PC-3 (cell line): ENCODE measurements at regions not wholly inside any gene's neighbourhood (a gene's known extent, or its start where the extent isn't known, plus 50 kb on each side); places are given as distances from the start of the nearest gene placed in this dataset.

Experiments used
- ATAC-seq: fragments of 200-7000 bp; cut with Tn5 transposase; 2 replicates; pipeline ENCODE4 v1.9.1; 2020; ENCODE audit warnings: mild to moderate bottlenecking, moderate library complexity
- BruUV-seq: library from RNA; stranded (reverse); fragments of 400-500 nt; replicated peaks from 2 replicates; lab custom pipeline; 2021; lab: Mats Ljungman, UMichigan
- CTCF ChIA-PET: fragments of 300-600 bp; sonication (Branson Sonifier 250); formaldehyde crosslinking; loops from one replicate; lab custom pipeline; 2022; ENCODE audit warnings: antibody characterized with exemption; lab: Charles Lee
- POLR2A ChIA-PET: fragments of 300-600 bp; sonication (Branson Sonifier 250); formaldehyde crosslinking; loops from one replicate; lab custom pipeline; 2022; ENCODE audit warnings: antibody characterized with exemption; ENCODE audit not compliant: unreplicated experiment; lab: Charles Lee
- DNase-seq: peaks from one replicate; pipeline ENCODE4 v3.0.0-alpha.2; 2015
- H2AFZ ChIP-seq: fragments of 300-600 bp; sonication (generic); 2 replicates; pipeline ENCODE4 v1.6.0; 2016; ENCODE audit warnings: antibody characterized with exemption, low read length
- H3F3A ChIP-seq: fragments of 300-600 bp; sonication (generic); one replicate; pipeline ENCODE4 v1.6.0; 2017; ENCODE audit warnings: antibody characterized with exemption, low read length, control low read depth, mild to moderate bottlenecking; ENCODE audit not compliant: unreplicated experiment
- H3K27ac ChIP-seq: fragments of 300-600 bp; sonication (generic); 2 replicates; pipeline ENCODE4 v1.5.1; 2016; ENCODE audit warnings: mild to moderate bottlenecking, low read length
- H3K27me3 ChIP-seq: fragments of 300-600 bp; sonication (generic); 2 replicates; pipeline ENCODE4 v1.6.1; 2016; ENCODE audit warnings: low read length, mixed read lengths
- H3K36me3 ChIP-seq: fragments of 300-600 bp; sonication (generic); 2 replicates; pipeline ENCODE4 v1.6.1; 2016; ENCODE audit warnings: low read depth, mixed run types, low read length, mixed read lengths
- H3K4me1 ChIP-seq: fragments of 300-600 bp; sonication (generic); 2 replicates; pipeline ENCODE4 v1.5.1; 2016; ENCODE audit warnings: low read length; ENCODE audit not compliant: insufficient read depth
- H3K4me2 ChIP-seq: fragments of 300-600 bp; sonication (generic); 2 replicates; pipeline ENCODE4 v1.6.0; 2016; ENCODE audit warnings: low read length
- H3K4me3 ChIP-seq: fragments of 300-600 bp; sonication (generic); 2 replicates; pipeline ENCODE4 v1.5.1; 2016; ENCODE audit warnings: mild to moderate bottlenecking, low read length, mixed read lengths
- H3K79me2 ChIP-seq: fragments of 300-600 bp; sonication (generic); 2 replicates; pipeline ENCODE4 v1.6.1; 2017; ENCODE audit warnings: low read length, mixed read lengths
- H3K9ac ChIP-seq: fragments of 300-600 bp; sonication (generic); 2 replicates; pipeline ENCODE4 v1.6.0; 2016; ENCODE audit warnings: mild to moderate bottlenecking, low read length
- H3K9me2 ChIP-seq: fragments of 300-600 bp; sonication (generic); replicated peaks from 2 replicates; pipeline ENCODE4 v1.6.1; 2016; ENCODE audit warnings: mixed run types, low read length, mixed read lengths
- H3K9me3 ChIP-seq: fragments of 300-600 bp; sonication (generic); 2 replicates; pipeline ENCODE4 v1.6.1; 2016; ENCODE audit warnings: low read length, mixed read lengths
- H4K20me1 ChIP-seq: fragments of 300-600 bp; sonication (generic); 2 replicates; pipeline ENCODE4 v1.6.1; 2016; ENCODE audit warnings: low read length, mixed read lengths
- CTCF ChIP-seq: fragments of 300-600 bp; sonication (generic); conservative IDR thresholded peaks from 2 replicates; pipeline ENCODE4 v1.5.1; 2017; ENCODE audit warnings: antibody characterized with exemption, low read depth, mild to moderate bottlenecking, low read length
- EZH2 ChIP-seq: fragments of 300-600 bp; sonication (generic); IDR thresholded peaks from one replicate; pipeline ENCODE4 v1.6.1; 2017; ENCODE audit warnings: antibody characterized with exemption, mild to moderate bottlenecking, low read length; ENCODE audit not compliant: unreplicated experiment
- EZH2phosphoT487 ChIP-seq: fragments of 300-600 bp; sonication (generic); IDR thresholded peaks from 2 replicates; pipeline ENCODE4 v1.6.1; 2018; ENCODE audit warnings: mild to moderate bottlenecking, antibody characterized with exemption, low read length, borderline replicate concordance
- intact Hi-C: fragments of 100-400 bp; cut with micrococcal nuclease; formaldehyde crosslinking; loops from 2 replicates; pipeline ENCODE4 v1.9.0; 2023

GRCh38 chr15:97867870-97868269 lies 92.6 kb upstream of the ARRDC4 start:
- Histone ChIP-seq H3K36me3 (no peaks in the 10 kb centered on the region), H3K27me3 (peaks cover 15% of the 10 kb centered on the region; the same call in 1 of the 2 replicates), H3K9ac (no peak overlapping the region), H3F3A (no peaks in the 10 kb centered on the region), H3K27ac (no peak overlapping the region), H3K4me3 (no peak overlapping the region), H3K4me2 (no peak overlapping the region), H3K4me1 (no peaks in the 10 kb centered on the region), H2AFZ (no peak overlapping the region), H3K9me3 (no peaks in the 10 kb centered on the region), H4K20me1 (no peaks in the 10 kb centered on the region), H3K79me2 (no peaks in the 10 kb centered on the region), H3K9me2 (no peaks in the 10 kb centered on the region)
- TF ChIP-seq EZH2phosphoT487 (no peak), CTCF (no peak), EZH2 (no peak)
- BruUV-seq = no TSS peak
- ATAC-seq (no peak), DNase-seq (no peak)
- ChIA-PET CTCF (no interaction called here), POLR2A (no interaction called here)
- intact Hi-C loops = no loop called here

GRCh38 chr15:97868981-97869380 lies 91.5 kb upstream of the ARRDC4 start:
- Histone ChIP-seq H3K4me1 (no peaks in the 10 kb centered on the region), H3K27me3 (peaks cover 16% of the 10 kb centered on the region; the same call in 1 of the 2 replicates), H2AFZ (no peak overlapping the region), H3K4me2 (no peak overlapping the region), H3K27ac (no peak overlapping the region), H3F3A (no peaks in the 10 kb centered on the region), H4K20me1 (no peaks in the 10 kb centered on the region), H3K9ac (no peak overlapping the region), H3K79me2 (no peaks in the 10 kb centered on the region), H3K9me2 (no peaks in the 10 kb centered on the region), H3K9me3 (no peaks in the 10 kb centered on the region), H3K4me3 (no peak overlapping the region), H3K36me3 (no peaks in the 10 kb centered on the region)
- intact Hi-C loops = no loop called here
- BruUV-seq = no TSS peak
- no peak for TF ChIP-seq CTCF
- TF ChIP-seq EZH2 = no peak
- TF ChIP-seq EZH2phosphoT487 = no peak
- DNase-seq = no peak
- ChIA-PET CTCF (no interaction called here), POLR2A (no interaction called here)
- ATAC-seq = no peak

- Histone ChIP-seq H3K4me2 (no peak overlapping the region), H3K4me3 (no peak overlapping the region), H3K4me1 (no peaks in the 10 kb centered on the region), H3K27me3 (peaks cover 19% of the 10 kb centered on the region; the same call in 1 of the 2 replicates), H3K9me3 (no peaks in the 10 kb centered on the region), H4K20me1 (no peaks in the 10 kb centered on the region), H3F3A (no peaks in the 10 kb centered on the region), H2AFZ (no peak overlapping the region), H3K9me2 (no peaks in the 10 kb centered on the region), H3K9ac (no peak overlapping the region), H3K36me3 (no peaks in the 10 kb centered on the region), H3K27ac (no peak overlapping the region), H3K79me2 (no peaks in the 10 kb centered on the region)
- intact Hi-C loops = no loop called here
- no TSS peak for BruUV-seq
- no peak for DNase-seq
- CTCF ChIA-PET = no interaction called here
- TF ChIP-seq CTCF (no peak), EZH2phosphoT487 (no peak), EZH2 (no peak)
- ATAC-seq = no peak
- POLR2A ChIA-PET = no interaction called here
These were observed 89.7 kb upstream of the ARRDC4 start for GRCh38 chr15:97870771-97871170.
